Parathyroid adenoma (tissue), 2 donors: ENCODE measurements at regions not wholly inside any gene's neighbourhood (a gene's known extent, or its start where the extent isn't known, plus 50 kb on each side); places are given as distances from the start of the nearest gene placed in this dataset.

Experiments used
- H2AFZ ChIP-seq: fragments of 300-600 bp; sonication (generic); one replicate; pipeline ENCODE4 v1.7.0; 2017; ENCODE audit warnings: antibody characterized with exemption, mild to moderate bottlenecking
- H3K27ac ChIP-seq: fragments of 300-600 bp; sonication (generic); one replicate; pipeline ENCODE4 v1.7.0; 2017
- H3K27me3 ChIP-seq: fragments of 300-600 bp; sonication (generic); one replicate; pipeline ENCODE4 v1.7.0; 2017; ENCODE audit warnings: low read length; ENCODE audit not compliant: control insufficient read depth, insufficient read depth
- H3K36me3 ChIP-seq: fragments of 300-600 bp; sonication (generic); one replicate; pipeline ENCODE4 v1.7.0; 2017; ENCODE audit warnings: low read length; ENCODE audit not compliant: control insufficient read depth, insufficient read depth
- H3K4me1 ChIP-seq: fragments of 300-600 bp; sonication (generic); one replicate; pipeline ENCODE4 v1.7.0; 2017; ENCODE audit warnings: control low read depth
- H3K4me2 ChIP-seq: fragments of 300-600 bp; sonication (generic); one replicate; pipeline ENCODE4 v1.7.0; 2017; ENCODE audit warnings: low read length
- H3K4me3 ChIP-seq: fragments of 300-600 bp; sonication (generic); one replicate; pipeline ENCODE4 v1.7.0; 2017; ENCODE audit warnings: low read depth, low read length
- H3K79me2 ChIP-seq: fragments of 300-600 bp; sonication (generic); one replicate; pipeline ENCODE4 v1.7.0; 2017; ENCODE audit warnings: control low read depth
- H3K9ac ChIP-seq: fragments of 300-600 bp; sonication (generic); one replicate; pipeline ENCODE4 v1.7.0; 2017; ENCODE audit warnings: mild to moderate bottlenecking
- H3K9me3 ChIP-seq: fragments of 300-600 bp; sonication (generic); one replicate; pipeline ENCODE4 v1.7.0; 2017; ENCODE audit warnings: low read length; ENCODE audit not compliant: control insufficient read depth
- CTCF ChIP-seq: fragments of 300-600 bp; sonication (generic); IDR thresholded peaks from one replicate; pipeline ENCODE4 v1.7.0; 2017; ENCODE audit warnings: antibody characterized with exemption, mild to moderate bottlenecking
- donor health status: primary hyperparathyroidism.

DNA sequence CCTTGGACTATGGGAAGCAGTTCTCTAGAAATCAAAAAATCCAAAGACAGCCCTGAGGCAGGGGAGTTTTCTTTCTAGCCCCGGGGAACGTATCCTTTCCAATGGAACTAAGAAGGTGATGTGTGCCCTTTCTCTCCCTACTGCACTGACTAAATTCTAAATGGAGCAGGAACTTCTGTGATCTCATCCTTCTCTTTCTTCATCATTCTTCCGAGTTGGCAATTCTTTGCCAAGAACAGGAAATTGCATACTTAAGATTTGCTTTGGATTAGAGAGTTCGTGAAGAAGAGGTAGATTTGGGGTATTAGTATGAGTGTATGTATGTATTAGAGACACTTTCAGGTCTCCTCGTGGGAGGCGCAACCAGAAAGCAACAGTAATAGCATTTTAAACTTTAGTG is 178.0 kb upstream of the PIK3R1 start:
- Histone ChIP-seq H3K4me1 (no peaks in the 10 kb centered on the region), H2AFZ (peak overlapping the region; percentile 19), H3K36me3 (no peaks in the 10 kb centered on the region), H3K4me2 (no peak overlapping the region), H3K4me3 (no peak overlapping the region), H3K9ac (no peak overlapping the region), H3K27me3 (no peaks in the 10 kb centered on the region), H3K9me3 (no peaks in the 10 kb centered on the region), H3K79me2 (no peaks in the 10 kb centered on the region), H3K27ac (no peak overlapping the region)
- TF ChIP-seq CTCF = no peak

DNA sequence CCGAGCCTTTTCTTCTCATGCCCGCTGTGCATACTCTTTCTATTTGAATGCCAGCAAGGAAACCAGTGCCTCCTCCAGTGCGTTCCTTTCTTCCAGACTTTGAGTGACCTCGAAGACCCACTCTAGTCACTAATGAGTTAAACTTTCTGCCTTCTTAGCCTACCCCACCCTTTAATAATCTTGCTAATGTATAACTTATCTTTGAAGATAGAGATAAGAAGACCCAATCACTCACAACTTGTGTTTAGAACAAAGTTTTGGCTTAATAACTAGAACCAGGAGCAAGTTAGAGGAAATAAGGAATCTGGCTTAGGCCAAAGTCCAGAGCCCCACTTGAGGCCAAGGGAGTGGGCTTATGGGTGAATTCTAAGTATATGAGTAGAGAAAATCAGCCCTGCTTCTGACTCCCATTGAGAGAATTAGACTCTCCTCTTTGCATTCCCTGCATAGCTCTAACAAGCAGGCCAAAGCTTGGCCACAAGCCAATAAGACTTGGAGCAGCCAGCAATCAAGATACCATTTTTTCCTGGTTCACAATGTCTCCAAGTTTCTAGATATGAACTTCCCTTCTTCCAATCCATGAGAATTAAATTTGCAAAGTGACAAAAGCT is 181.5 kb upstream of the PIK3R1 start:
- Histone ChIP-seq H2AFZ (no peak overlapping the region), H3K27ac (no peak overlapping the region), H3K27me3 (no peaks in the 10 kb centered on the region), H3K9me3 (no peaks in the 10 kb centered on the region), H3K36me3 (no peaks in the 10 kb centered on the region), H3K4me2 (no peak overlapping the region), H3K9ac (no peak overlapping the region), H3K79me2 (no peaks in the 10 kb centered on the region), H3K4me3 (no peak overlapping the region), H3K4me1 (no peaks in the 10 kb centered on the region)
- TF ChIP-seq CTCF = no peak

GRCh38 chr5:68033029-68033428 is 182.5 kb upstream of the PIK3R1 start:
- Histone ChIP-seq H3K4me1 (peaks cover 4% of the 10 kb centered on the region), H3K27ac (no peak overlapping the region), H3K9ac (no peak overlapping the region), H3K4me3 (no peak overlapping the region), H3K27me3 (no peaks in the 10 kb centered on the region), H3K4me2 (no peak overlapping the region), H3K36me3 (no peaks in the 10 kb centered on the region), H3K9me3 (no peaks in the 10 kb centered on the region), H2AFZ (no peak overlapping the region), H3K79me2 (no peaks in the 10 kb centered on the region)
- TF ChIP-seq CTCF = no peak

GRCh38 chr5:68032216-68032762 is 183.3 kb upstream of the PIK3R1 start:
- H3K4me2 ChIP-seq = no peak overlapping the region
- no peaks in the 10 kb centered on the region for H3K9me3 ChIP-seq
- H3K36me3 ChIP-seq = no peaks in the 10 kb centered on the region
- no peaks in the 10 kb centered on the region for H3K79me2 ChIP-seq
- H2AFZ ChIP-seq = no peak overlapping the region
- no peaks in the 10 kb centered on the region for H3K27me3 ChIP-seq
- no peak overlapping the region for H3K4me3 ChIP-seq
- H3K27ac ChIP-seq = no peak overlapping the region
- no peak overlapping the region for H3K9ac ChIP-seq
- H3K4me1 ChIP-seq = peaks cover 8% of the 10 kb centered on the region
- no peak for TF ChIP-seq CTCF

DNA sequence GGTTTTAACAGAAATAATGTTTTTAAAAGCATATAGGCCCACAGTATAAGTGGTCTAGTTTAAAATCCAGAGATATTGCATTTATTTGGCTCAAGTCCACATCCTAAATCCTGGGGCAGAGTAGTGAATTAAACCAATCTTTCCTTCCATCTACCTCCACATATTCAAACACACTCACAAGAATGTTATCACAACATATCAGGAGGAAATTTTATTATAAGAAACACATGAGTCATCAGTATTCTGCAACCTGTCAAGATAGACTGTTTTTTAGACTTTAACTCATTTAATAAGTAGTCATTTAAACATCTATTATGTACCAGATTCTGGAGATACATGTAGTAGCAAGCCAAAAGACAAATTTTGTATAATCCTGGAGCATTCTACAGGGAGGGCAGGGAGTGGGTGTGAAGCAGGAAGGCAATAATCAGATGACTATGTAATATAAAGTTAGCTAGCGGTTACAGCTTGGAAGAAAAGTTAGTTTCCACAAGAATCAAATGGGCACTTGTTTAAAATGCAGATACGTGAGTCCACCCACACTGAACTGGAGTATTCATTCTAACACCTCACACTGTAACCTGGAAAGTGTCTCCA is 187.3 kb upstream of the PIK3R1 start:
- no peak for TF ChIP-seq CTCF
- no peaks in the 10 kb centered on the region for H3K36me3 ChIP-seq
- H3K4me1 ChIP-seq = peaks cover 14% of the 10 kb centered on the region
- no peaks in the 10 kb centered on the region for H3K79me2 ChIP-seq
- no peak overlapping the region for H2AFZ ChIP-seq
- no peak overlapping the region for H3K9ac ChIP-seq
- no peak overlapping the region for H3K27ac ChIP-seq
- H3K4me3 ChIP-seq = no peak overlapping the region
- no peak overlapping the region for H3K4me2 ChIP-seq
- no peaks in the 10 kb centered on the region for H3K9me3 ChIP-seq
- H3K27me3 ChIP-seq = no peaks in the 10 kb centered on the region
